ENCODE measurements at regions not wholly inside any gene's neighbourhood (a gene's known extent, or its start where the extent isn't known, plus 50 kb on each side); places are given as distances from the start of the nearest gene placed in this dataset.

- TF ChIP-seq, protein P1, sequence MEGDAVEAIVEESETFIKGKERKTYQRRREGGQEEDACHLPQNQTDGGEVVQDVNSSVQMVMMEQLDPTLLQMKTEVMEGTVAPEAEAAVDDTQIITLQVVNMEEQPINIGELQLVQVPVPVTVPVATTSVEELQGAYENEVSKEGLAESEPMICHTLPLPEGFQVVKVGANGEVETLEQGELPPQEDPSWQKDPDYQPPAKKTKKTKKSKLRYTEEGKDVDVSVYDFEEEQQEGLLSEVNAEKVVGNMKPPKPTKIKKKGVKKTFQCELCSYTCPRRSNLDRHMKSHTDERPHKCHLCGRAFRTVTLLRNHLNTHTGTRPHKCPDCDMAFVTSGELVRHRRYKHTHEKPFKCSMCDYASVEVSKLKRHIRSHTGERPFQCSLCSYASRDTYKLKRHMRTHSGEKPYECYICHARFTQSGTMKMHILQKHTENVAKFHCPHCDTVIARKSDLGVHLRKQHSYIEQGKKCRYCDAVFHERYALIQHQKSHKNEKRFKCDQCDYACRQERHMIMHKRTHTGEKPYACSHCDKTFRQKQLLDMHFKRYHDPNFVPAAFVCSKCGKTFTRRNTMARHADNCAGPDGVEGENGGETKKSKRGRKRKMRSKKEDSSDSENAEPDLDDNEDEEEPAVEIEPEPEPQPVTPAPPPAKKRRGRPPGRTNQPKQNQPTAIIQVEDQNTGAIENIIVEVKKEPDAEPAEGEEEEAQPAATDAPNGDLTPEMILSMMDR (IDR thresholded peaks at IDR 0.05): no peak
- TF ChIP-seq EZH2 (IDR thresholded peaks at IDR 0.05; ENCODE audit: borderline replicate concordance, insufficient read depth, low read depth, low read length, poor library complexity, severe bottlenecking): no peak
Measured at GRCh38 chrX:122818068-122818467, 366.0 kb upstream of the GRIA3 start.

All from B cell (primary cell).